NCI-H2196 treated with DMSO at 0.1 percent for 48 hours (cell line): ENCODE measurements at regions not wholly inside any gene's neighbourhood (a gene's known extent, or its start where the extent isn't known, plus 50 kb on each side); places are given as distances from the start of the nearest gene placed in this dataset.

Experiments used
- DNase-seq: peaks from one replicate; lab custom pipeline; 2025; ENCODE audit not compliant: unreplicated experiment; lab: John Stamatoyannopoulos, UW

- no peak for DNase-seq
Observed at GRCh38 chr6:102381203-102381602, 987.7 kb downstream of the GRIK2 start.

DNA sequence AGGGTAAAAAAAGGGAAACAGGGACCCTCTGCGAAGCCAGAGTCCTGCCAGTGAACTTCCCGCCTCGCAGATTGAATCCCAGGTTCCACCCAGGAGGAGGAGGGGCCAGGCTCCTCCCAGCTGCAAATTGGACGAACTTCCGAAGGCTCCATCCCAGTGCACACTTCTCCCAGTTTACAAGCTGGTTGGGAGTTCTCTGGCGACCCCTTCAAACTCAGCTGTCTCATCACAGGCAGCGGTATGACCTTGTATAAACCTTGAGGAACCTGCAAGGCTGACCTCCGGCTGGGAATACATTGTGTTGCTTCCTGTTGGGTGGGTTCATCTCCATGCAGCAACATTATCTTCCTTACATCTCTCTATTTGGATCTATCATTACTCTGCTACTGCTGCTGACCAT lies 962.7 kb downstream of the GRIK2 start:
- no peak for DNase-seq

GRCh38 chr6:102355578-102355977 lies 962.1 kb downstream of the GRIK2 start:
- DNase-seq, result no peak

DNA sequence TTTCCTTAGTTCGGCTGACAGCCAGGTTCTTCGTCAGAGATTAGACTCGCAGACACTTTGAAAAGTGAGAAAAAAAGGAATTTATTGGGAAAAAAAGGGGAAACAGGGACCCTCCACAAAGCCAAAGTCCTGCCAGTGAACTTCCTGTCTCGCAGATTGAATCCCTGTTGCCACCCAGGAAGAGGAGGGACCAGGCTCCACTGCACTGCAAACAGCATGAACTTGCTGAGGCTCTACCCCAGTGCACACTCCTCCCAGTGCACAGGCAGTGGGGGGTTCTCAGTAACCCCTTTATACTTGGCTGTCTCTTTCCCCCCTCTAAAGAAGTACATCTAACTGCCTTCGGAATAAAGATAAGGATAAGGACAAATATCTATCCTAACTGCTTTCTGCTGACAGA lies 959.0 kb downstream of the GRIK2 start:
- no peak for DNase-seq

DNA sequence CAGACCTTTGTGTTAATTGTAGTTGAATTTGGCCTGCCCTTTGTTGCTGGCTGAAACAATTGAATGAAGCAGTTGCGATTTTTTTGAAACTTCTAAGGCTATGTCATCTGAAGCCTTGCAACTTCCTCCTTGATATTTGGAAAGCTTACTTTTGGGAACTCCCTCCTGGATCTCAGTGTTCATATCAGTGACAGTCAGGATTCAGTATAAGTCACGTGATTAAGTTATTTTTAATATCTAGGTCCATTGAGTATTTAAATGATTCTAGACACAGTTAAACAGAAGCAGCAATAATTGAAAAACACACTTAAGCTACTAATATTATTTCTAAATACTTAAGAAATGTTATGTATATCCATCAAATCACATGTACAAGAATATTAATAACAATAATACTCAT lies 951.3 kb downstream of the GRIK2 start:
- DNase-seq, result no peak

DNA sequence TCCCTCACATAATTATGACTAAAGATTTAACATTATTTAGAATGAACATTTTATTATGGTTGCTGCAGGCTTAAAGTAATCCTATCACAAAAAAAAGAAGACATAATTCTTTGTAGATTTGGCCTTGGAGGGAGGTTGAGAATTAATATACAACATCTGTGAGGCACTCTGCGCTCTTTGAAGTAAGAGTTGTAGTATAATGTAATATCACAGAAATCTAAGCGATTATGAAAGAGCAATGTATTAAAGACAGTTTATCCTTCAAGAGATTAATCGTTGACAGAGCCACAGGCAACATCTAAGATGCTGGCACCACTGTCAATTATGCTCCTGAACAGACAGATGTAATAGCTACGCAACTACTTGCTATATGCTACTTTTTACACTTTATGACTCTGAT lies 946.8 kb downstream of the GRIK2 start:
- DNase-seq, result no peak

- DNase-seq, result no peak
Observed at GRCh38 chr6:102333736-102334135, 940.2 kb downstream of the GRIK2 start.

GRCh38 chr6:102327697-102328225 lies 934.3 kb downstream of the GRIK2 start:
- no peak for DNase-seq

- DNase-seq, result no peak
Observed at GRCh38 chr6:102313699-102314098, 920.2 kb downstream of the GRIK2 start.

- DNase-seq, result no peak
Observed at GRCh38 chr6:102309700-102310099, 916.2 kb downstream of the GRIK2 start.

DNA sequence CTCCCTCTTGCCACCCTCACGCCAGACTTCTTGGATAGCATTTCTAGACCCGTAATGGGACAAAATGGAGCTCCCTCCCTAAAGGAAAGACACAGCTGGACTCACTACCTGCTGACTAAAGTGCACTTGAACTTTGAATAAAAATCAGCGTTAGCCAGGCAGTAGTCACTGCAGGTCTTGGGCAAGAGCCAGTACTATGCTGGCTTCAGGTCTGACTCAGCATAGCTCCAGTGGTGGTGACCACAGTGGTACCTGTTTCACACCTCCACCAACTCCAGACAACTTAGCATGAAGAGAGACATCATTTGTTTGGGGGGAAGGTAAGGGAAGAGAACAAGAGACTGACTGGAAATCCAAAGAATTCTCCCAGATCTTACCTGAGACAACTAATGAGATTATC lies 906.8 kb downstream of the GRIK2 start:
- no peak for DNase-seq

DNA sequence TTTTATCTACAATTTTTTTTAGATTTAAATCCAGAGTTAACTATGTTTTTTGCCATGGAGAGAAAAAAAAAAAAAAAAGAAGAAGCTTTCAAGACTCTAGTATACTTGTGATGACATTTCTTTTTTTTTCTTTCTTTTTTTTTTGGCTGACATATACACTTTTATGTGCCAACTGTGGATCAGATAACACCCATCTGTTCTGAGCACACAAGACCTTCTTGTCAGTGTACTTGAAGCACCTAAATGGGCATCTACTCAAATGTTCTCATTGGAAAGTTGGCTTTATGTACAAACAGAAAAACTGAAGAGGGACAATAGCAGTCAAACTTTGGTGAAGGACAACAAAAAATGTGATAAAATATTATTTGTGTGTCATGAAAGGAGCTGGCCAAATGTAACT lies 904.5 kb downstream of the GRIK2 start:
- DNase-seq, result no peak
